Epithelial cell of proximal tubule (primary cell): ENCODE measurements at regions not wholly inside any gene's neighbourhood (a gene's known extent, or its start where the extent isn't known, plus 50 kb on each side); places are given as distances from the start of the nearest gene placed in this dataset.

Experiments used
- DNase-seq: peaks from one replicate; pipeline ENCODE4 v3.0.0-alpha.2; 2011; ENCODE audit warnings: low read depth
- H3K4me3 ChIP-seq: 2 replicates; pipeline ENCODE4 v1.5.1; 2011; ENCODE audit warnings: low read depth, mild to moderate bottlenecking, low read length
- CTCF ChIP-seq: conservative IDR thresholded peaks from 2 replicates; pipeline ENCODE4 v1.5.1; 2012; ENCODE audit warnings: low read depth, mild to moderate bottlenecking, low read length

- TF ChIP-seq CTCF = no peak
- DNase-seq = no peak
- H3K4me3 ChIP-seq = no peak overlapping the region
Measured at GRCh38 chr17:6241381-6241780, 171.2 kb downstream of the WSCD1 start.

GRCh38 chr17:6240601-6241000, 170.4 kb downstream of the WSCD1 start:
- DNase-seq = no peak
- no peak overlapping the region for H3K4me3 ChIP-seq
- no peak for TF ChIP-seq CTCF

GRCh38 chr17:6240001-6240400, 169.8 kb downstream of the WSCD1 start:
- no peak overlapping the region for H3K4me3 ChIP-seq
- no peak for TF ChIP-seq CTCF
- no peak for DNase-seq

- DNase-seq = no peak
- H3K4me3 ChIP-seq = no peak overlapping the region
- no peak for TF ChIP-seq CTCF
Measured at GRCh38 chr17:6239241-6239798, 169.1 kb downstream of the WSCD1 start.

GRCh38 chr17:6233856-6234255, 163.7 kb downstream of the WSCD1 start:
- DNase-seq = no peak
- H3K4me3 ChIP-seq = no peak overlapping the region
- TF ChIP-seq CTCF = no peak

- TF ChIP-seq CTCF = no peak
- no peak for DNase-seq
- no peak overlapping the region for H3K4me3 ChIP-seq
Measured at GRCh38 chr17:6233339-6233738, 163.2 kb downstream of the WSCD1 start.

GRCh38 chr17:6232732-6233101, 162.5 kb downstream of the WSCD1 start:
- no peak for TF ChIP-seq CTCF
- no peak for DNase-seq
- no peak overlapping the region for H3K4me3 ChIP-seq
